Caco-2 (cell line): ENCODE measurements at regions not wholly inside any gene's neighbourhood (a gene's known extent, or its start where the extent isn't known, plus 50 kb on each side); places are given as distances from the start of the nearest gene placed in this dataset.

Experiments
- BruUV-seq: library from RNA; stranded (reverse); fragments of 400-500 nt; replicated peaks from 2 replicates; lab custom pipeline; 2021; lab: Mats Ljungman, UMichigan
- CTCF ChIA-PET: fragments of 300-600 bp; sonication (Branson Sonifier 250); formaldehyde crosslinking; loops from one replicate; lab custom pipeline; 2022; ENCODE audit warnings: antibody characterized with exemption; lab: Charles Lee
- POLR2A ChIA-PET: fragments of 300-600 bp; sonication (Branson Sonifier 250); formaldehyde crosslinking; loops from one replicate; lab custom pipeline; 2022; ENCODE audit warnings: antibody characterized with exemption; lab: Charles Lee
- DNase-seq, 2 experiments: peaks; one replicate each; pipeline versions ENCODE4 v3.0.0 to v3.0.0-alpha.2; 2020 to 2022
- H3K27me3 ChIP-seq: replicated peaks from 2 replicates; pipeline ENCODE4 v1.6.0; 2011; ENCODE audit warnings: low read length; ENCODE audit not compliant: control insufficient read depth, insufficient read depth
- H3K36me3 ChIP-seq: 2 replicates; pipeline ENCODE4 v1.5.1; 2011; ENCODE audit warnings: low read length; ENCODE audit not compliant: control insufficient read depth, insufficient read depth
- H3K4me1 ChIP-seq: fragments of 250-450 bp; sonication (Bioruptor Pico); 2 replicates; pipeline ENCODE4 v1.5.1; 2020; ENCODE audit warnings: mild to moderate bottlenecking
- H3K4me3 ChIP-seq: 2 replicates; pipeline ENCODE4 v1.5.1; 2011; ENCODE audit warnings: low read depth, mild to moderate bottlenecking, control low read depth, low read length
- H3K9me3 ChIP-seq: fragments of 250-450 bp; sonication (Bioruptor Pico); 2 replicates; pipeline ENCODE4 v1.5.1; 2020; ENCODE audit warnings: mild to moderate bottlenecking, moderate library complexity
- H3K27ac Mint-ChIP-seq: one replicate; pipeline ENCODE4 v1.8.0; 2022; ENCODE audit warnings: mixed read lengths; ENCODE audit not compliant: unreplicated experiment
- H3K27me3 Mint-ChIP-seq: one replicate; pipeline ENCODE4 v1.8.0; 2022; ENCODE audit warnings: mixed read lengths; ENCODE audit not compliant: insufficient read depth, unreplicated experiment
- H3K36me3 Mint-ChIP-seq: one replicate; pipeline ENCODE4 v1.8.0; 2022; ENCODE audit warnings: mild to moderate bottlenecking, mixed read lengths; ENCODE audit not compliant: insufficient read depth, unreplicated experiment
- H3K4me1 Mint-ChIP-seq: one replicate; pipeline ENCODE4 v1.8.0; 2022; ENCODE audit warnings: low read depth, mixed read lengths; ENCODE audit not compliant: unreplicated experiment
- H3K4me3 Mint-ChIP-seq: one replicate; pipeline ENCODE4 v1.8.0; 2022; ENCODE audit warnings: mild to moderate bottlenecking, moderate library complexity, mixed read lengths; ENCODE audit not compliant: unreplicated experiment
- H3K9me3 Mint-ChIP-seq: one replicate; pipeline ENCODE4 v1.8.0; 2022; ENCODE audit warnings: mixed read lengths; ENCODE audit not compliant: unreplicated experiment
- CTCF ChIP-seq, 2 experiments: fragments of 200-600 bp in 1 of 2; IDR thresholded peaks; 1 replicate in 1 of 2; 2 replicates in 1 of 2; pipeline versions ENCODE4 v1.5.1 to v1.8.0; 2011 to 2022; ENCODE audit warnings: antibody characterized with exemption in 1 of 2, control low read depth in 1 of 2, inconsistent platforms in 1 of 2, low read depth in 1 of 2, low read length in 1 of 2, mild to moderate bottlenecking in 1 of 2, moderate library complexity in 1 of 2; ENCODE audit not compliant: insufficient read depth in 1 of 2, severe bottlenecking in 1 of 2, unreplicated experiment in 1 of 2
- intact Hi-C: fragments of 100-400 bp; cut with micrococcal nuclease; formaldehyde crosslinking; loops from one replicate; pipeline ENCODE4 v1.10.0; 2022; ENCODE audit not compliant: unreplicated experiment

GRCh38 chr14:99324291-99324690 is 52.3 kb upstream of the BCL11B start:
- Mint-ChIP-seq H3K4me1 (peaks cover 6% of the 10 kb centered on the region), H3K27me3 (no peaks in the 10 kb centered on the region), H3K36me3 (no peaks in the 10 kb centered on the region), H3K4me3 (no peak overlapping the region), H3K9me3 (no peaks in the 10 kb centered on the region), H3K27ac (no peak overlapping the region)
- DNase-seq, result no peak
- no peaks in the 10 kb centered on the region for H3K27me3 ChIP-seq
- no peaks in the 10 kb centered on the region for H3K9me3 ChIP-seq
- intact Hi-C loops, result no loop called here
- no peak for TF ChIP-seq CTCF (IDR thresholded peaks at IDR 0.05; ENCODE audit: insufficient read depth in 1 of 2, low read depth in 1 of 2, low read length in 1 of 2, severe bottlenecking in 1 of 2, unreplicated experiment in 1 of 2)
- H3K4me1 ChIP-seq, result peaks cover 20% of the 10 kb centered on the region
- CTCF ChIA-PET, result interaction anchor here (0.5 kb wide), 1 partner anchor 555 kb away, joined by 3 read pairs; no protein-coding TSS in a partner anchor
- no peak overlapping the region for H3K4me3 ChIP-seq
- POLR2A ChIA-PET, result no interaction called here
- H3K36me3 ChIP-seq, result no peaks in the 10 kb centered on the region
- BruUV-seq, result no TSS peak

- Histone ChIP-seq H3K9me3 (no peaks in the 10 kb centered on the region), H3K4me1 (peaks cover 26% of the 10 kb centered on the region), H3K36me3 (no peaks in the 10 kb centered on the region), H3K4me3 (no peak overlapping the region), H3K27me3 (no peaks in the 10 kb centered on the region)
- CTCF ChIA-PET, result interaction anchor here (0.5 kb wide), 1 partner anchor 555 kb away, joined by 3 read pairs; no protein-coding TSS in a partner anchor
- no TSS peak for BruUV-seq
- no peak for DNase-seq
- H3K9me3 Mint-ChIP-seq, result no peaks in the 10 kb centered on the region
- H3K4me1 Mint-ChIP-seq, result peaks cover 6% of the 10 kb centered on the region
- POLR2A ChIA-PET, result no interaction called here
- no peak overlapping the region for H3K4me3 Mint-ChIP-seq
- no peaks in the 10 kb centered on the region for H3K36me3 Mint-ChIP-seq
- no peaks in the 10 kb centered on the region for H3K27me3 Mint-ChIP-seq
- no peak overlapping the region for H3K27ac Mint-ChIP-seq
- no peak for TF ChIP-seq CTCF (IDR thresholded peaks at IDR 0.05; ENCODE audit: insufficient read depth in 1 of 2, low read depth in 1 of 2, low read length in 1 of 2, severe bottlenecking in 1 of 2, unreplicated experiment in 1 of 2)
- intact Hi-C loops, result no loop called here
Measured at GRCh38 chr14:99323603-99324185, 51.7 kb upstream of the BCL11B start.

- H3K27ac Mint-ChIP-seq, result no peak overlapping the region
- Histone ChIP-seq H3K4me3 (no peak overlapping the region), H3K9me3 (no peaks in the 10 kb centered on the region), H3K36me3 (no peaks in the 10 kb centered on the region), H3K4me1 (peaks cover 29% of the 10 kb centered on the region), H3K27me3 (no peaks in the 10 kb centered on the region)
- CTCF ChIA-PET, result no interaction called here
- no peak for TF ChIP-seq CTCF (IDR thresholded peaks at IDR 0.05; ENCODE audit: insufficient read depth in 1 of 2, low read depth in 1 of 2, low read length in 1 of 2, severe bottlenecking in 1 of 2, unreplicated experiment in 1 of 2)
- no peaks in the 10 kb centered on the region for H3K9me3 Mint-ChIP-seq
- BruUV-seq, result no TSS peak
- no peaks in the 10 kb centered on the region for H3K27me3 Mint-ChIP-seq
- no peak for DNase-seq
- intact Hi-C loops, result no loop called here
- peaks cover 2% of the 10 kb centered on the region for H3K4me1 Mint-ChIP-seq
- POLR2A ChIA-PET, result no interaction called here
- no peaks in the 10 kb centered on the region for H3K36me3 Mint-ChIP-seq
- H3K4me3 Mint-ChIP-seq, result no peak overlapping the region
Measured at GRCh38 chr14:99322731-99323599, 51.0 kb upstream of the BCL11B start.
